Caki2 (cell line): ENCODE measurements at regions not wholly inside any gene's neighbourhood (a gene's known extent, or its start where the extent isn't known, plus 50 kb on each side); places are given as distances from the start of the nearest gene placed in this dataset.

Source experiments
- DNase-seq: peaks from one replicate; pipeline ENCODE4 v3.0.0-alpha.2; 2015; ENCODE audit warnings: low read depth
- in situ Hi-C: cut with HindIII; loops from 2 replicates; pipeline ENCODE4 v1.10.0; 2016; ENCODE audit warnings: low sequenced_read_pairs, low pct_unique_long_range_greater_than_20kb, mixed read lengths

- DNase-seq: no peak
- in situ Hi-C loops: no loop called here
Measured at GRCh38 chr5:21694567-21694966, 1158.6 kb downstream of the CDH12 start.

DNA sequence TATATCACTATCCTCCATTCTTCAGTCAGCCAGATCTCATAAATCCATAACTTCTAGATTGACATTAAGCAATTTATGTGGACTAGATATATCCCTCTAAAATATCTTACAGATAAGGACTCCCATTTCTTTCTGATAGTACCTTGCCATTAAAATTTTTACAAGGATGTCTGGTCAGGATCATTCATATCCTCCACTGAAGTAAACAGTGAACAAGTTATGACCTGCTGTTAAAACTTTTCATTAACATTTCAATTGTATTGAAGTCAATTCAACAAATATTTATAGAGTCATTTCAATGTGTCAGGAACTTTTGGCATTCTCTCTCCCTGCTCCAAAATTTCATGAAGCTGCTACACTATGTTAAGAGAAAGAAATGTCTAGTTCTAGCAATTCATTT is 1159.6 kb downstream of the CDH12 start:
- DNase-seq: no peak
- in situ Hi-C loops: no loop called here

GRCh38 chr5:21689587-21689986 is 1163.6 kb downstream of the CDH12 start:
- no peak for DNase-seq
- in situ Hi-C loops: no loop called here

DNA sequence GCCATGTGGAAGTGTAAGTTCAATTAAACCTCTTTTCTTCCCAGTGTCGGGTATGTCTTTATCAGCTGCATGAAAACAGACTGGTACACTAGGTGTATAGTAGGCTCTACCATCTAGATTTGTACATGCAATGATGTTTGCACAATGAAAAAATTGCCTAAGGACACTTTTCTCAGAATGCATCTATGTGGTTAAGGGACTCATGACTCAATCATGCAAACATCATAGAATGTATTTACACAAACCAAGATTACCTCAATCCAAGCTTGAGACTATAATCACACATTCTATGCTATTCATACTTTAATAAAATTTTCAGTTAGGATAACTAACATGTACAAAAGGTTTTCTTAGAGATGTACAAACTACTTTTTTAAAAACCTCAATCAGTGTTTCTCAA is 1164.5 kb downstream of the CDH12 start:
- in situ Hi-C loops: no loop called here
- no peak for DNase-seq

DNA sequence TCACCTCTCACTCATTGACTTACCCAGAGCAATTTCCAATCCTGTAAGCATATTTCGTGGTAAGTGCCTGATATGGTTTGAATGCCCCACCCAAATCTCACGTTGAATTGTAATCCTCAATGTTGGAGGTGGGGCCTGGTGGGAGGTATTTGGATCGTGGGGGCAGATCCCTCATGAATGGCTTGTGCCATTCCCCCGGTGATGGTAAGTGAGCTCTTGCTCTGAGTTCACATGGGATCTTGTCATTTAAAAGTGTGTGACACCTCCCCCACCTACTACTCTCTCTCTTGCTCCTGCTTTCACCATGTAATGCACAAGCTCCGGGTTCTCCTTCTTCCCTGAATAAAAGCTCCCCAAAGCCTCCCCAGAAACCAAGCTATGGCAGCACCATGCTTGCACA is 1165.5 kb downstream of the CDH12 start:
- no peak for DNase-seq
- in situ Hi-C loops: no loop called here

GRCh38 chr5:21686706-21687105 is 1166.4 kb downstream of the CDH12 start:
- DNase-seq: no peak
- in situ Hi-C loops: no loop called here

DNA sequence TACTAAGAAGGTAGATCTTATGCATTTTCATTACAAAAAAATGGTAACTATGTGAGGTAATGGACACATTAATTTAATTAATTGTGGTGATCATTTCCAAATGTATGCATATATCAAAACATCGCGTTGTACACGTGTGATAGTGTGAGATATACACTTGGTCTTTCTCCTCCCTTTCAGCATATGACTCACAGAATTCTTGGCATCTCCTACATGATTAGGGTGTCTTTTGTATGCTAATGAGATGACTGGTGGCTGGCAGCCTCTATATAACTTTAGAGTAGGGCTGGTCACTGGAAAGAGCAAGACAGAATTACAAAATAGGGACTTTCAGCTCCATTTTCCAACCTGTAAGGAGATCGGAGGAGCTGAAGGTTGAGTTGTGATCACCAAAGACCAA is 1167.6 kb downstream of the CDH12 start:
- in situ Hi-C loops: no loop called here
- DNase-seq: no peak

GRCh38 chr5:21684992-21685391 is 1168.2 kb downstream of the CDH12 start:
- DNase-seq: no peak
- in situ Hi-C loops: no loop called here

GRCh38 chr5:21681911-21682310 is 1171.2 kb downstream of the CDH12 start:
- in situ Hi-C loops: no loop called here
- no peak for DNase-seq

- in situ Hi-C loops: no loop called here
- DNase-seq: no peak
Measured at GRCh38 chr5:21680641-21681040, 1172.5 kb downstream of the CDH12 start.

GRCh38 chr5:21680196-21680595 is 1172.9 kb downstream of the CDH12 start:
- in situ Hi-C loops: no loop called here
- DNase-seq: peak; percentile 49

DNA sequence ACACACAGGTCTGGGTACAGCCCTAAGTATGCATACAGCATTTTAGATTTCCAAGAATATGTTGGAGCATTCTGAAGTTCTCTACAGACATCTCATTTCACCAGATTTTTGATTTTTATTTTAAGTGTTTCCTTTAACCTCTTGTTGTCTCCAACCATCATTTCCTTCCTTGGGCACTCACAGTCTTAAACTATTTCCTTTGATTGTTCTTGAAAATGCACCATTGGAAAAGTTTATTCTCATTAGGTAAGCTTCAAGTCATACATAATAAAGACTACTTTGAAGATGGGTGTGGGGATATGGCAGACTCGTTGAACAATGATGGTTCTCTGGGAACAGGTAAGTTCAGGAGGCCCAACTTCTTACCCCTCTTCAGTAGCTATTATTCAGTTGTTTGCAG is 1174.6 kb downstream of the CDH12 start:
- DNase-seq: no peak
- in situ Hi-C loops: no loop called here

- DNase-seq: no peak
- in situ Hi-C loops: no loop called here
Measured at GRCh38 chr5:21672911-21673310, 1180.2 kb downstream of the CDH12 start.

DNA sequence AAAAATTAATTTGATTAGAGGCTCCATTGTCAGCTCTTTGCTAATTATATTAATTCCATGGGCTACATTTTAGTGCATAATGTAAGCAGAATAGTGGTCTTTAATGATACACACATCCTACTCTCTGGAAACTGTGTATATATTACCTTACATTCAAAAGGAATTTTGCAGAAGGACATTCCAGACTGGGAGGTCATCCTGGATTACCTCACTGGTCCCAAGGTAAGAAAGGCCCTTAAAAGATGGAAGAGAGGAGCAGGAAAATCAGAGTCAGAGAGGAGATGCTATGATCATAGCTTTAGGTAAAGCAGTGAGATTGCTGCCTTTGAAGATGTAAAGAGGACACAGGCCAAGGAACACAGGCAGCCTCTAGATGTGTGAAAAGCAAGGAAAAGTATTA is 1180.8 kb downstream of the CDH12 start:
- in situ Hi-C loops: no loop called here
- no peak for DNase-seq

GRCh38 chr5:21665524-21665923 is 1187.6 kb downstream of the CDH12 start:
- no peak for DNase-seq
- in situ Hi-C loops: no loop called here

- no peak for DNase-seq
- in situ Hi-C loops: no loop called here
Measured at GRCh38 chr5:21663082-21663481, 1190.1 kb downstream of the CDH12 start.

GRCh38 chr5:21661184-21661583 is 1192.0 kb downstream of the CDH12 start:
- no peak for DNase-seq
- in situ Hi-C loops: no loop called here

DNA sequence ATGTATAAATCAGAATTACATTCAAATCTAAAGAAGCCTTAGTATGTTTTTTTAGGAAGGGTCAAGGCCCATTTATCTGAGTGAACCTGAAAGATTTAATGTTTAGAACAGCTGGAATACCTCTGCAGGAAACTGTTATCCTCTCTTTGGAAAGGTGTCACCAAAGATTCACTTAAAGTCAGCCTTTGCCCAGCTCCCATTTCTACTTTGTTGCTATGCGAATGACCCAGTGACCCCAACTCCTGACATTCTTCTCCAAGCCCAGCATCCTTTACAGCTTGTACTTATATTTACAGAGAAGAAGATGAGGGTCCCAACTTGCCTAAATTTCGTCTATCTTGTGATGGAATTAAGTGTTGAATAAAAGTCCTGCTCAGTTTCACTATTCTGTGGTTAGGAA is 1198.6 kb downstream of the CDH12 start:
- no peak for DNase-seq
- in situ Hi-C loops: no loop called here

GRCh38 chr5:21649969-21650368 is 1203.2 kb downstream of the CDH12 start:
- DNase-seq: no peak
- in situ Hi-C loops: no loop called here

GRCh38 chr5:21646469-21646868 is 1206.7 kb downstream of the CDH12 start:
- in situ Hi-C loops: no loop called here
- no peak for DNase-seq

- DNase-seq: no peak
Measured at GRCh38 chr5:21644032-21644431, 1209.1 kb downstream of the CDH12 start.

More at GRCh38 chr5:21644032-21644431, 1209.1 kb downstream of the CDH12 start:
- in situ Hi-C loops: no loop called here
